NCI-H446 treated with DMSO at 0.1 percent for 48 hours (cell line): ENCODE measurements at regions not wholly inside any gene's neighbourhood (a gene's known extent, or its start where the extent isn't known, plus 50 kb on each side); places are given as distances from the start of the nearest gene placed in this dataset.

Experiments
- DNase-seq: peaks from one replicate; lab custom pipeline; 2025; lab: John Stamatoyannopoulos, UW

DNA sequence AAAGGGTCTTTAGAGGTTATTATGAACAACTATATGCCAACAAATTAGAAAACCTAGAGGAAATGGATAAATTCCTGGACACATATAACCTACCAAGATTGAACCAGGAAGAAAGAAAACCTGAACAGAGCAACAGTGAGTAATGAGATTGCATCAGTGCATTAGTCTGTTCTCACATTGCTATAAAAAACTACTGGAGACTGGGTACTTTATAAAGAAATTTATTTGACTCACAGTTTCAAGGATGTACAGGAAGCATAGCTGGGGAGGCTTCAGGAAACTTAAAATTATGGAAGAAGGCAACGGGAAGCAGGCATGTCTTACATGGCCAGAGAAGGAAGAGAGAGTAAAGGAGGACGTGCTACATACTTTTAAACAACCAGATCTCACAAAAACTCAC lies 70.8 kb upstream of the GNAZ start:
- DNase-seq, result no peak

GRCh38 chr22:23000657-23001347 lies 69.5 kb upstream of the GNAZ start:
- no peak for DNase-seq

DNA sequence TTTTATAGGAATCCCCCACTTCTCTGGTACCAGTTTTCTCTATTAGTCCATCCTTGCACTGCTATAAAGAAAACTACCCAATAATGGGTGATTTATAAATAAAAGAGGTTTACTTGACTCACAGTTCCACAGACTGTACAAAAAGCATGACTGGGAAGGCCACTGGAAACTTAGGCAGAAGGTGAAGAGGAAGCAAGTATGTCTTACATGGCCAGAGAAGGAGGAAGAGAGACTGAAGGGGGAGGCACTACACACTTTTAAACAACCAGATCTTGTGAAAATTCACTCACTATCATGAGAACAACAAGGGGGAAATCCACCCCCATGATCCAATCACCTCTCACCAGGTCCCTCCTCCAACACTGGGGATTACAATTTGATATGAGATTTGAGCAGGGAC lies 68.9 kb upstream of the GNAZ start:
- no peak for DNase-seq

GRCh38 chr22:23002612-23003180 lies 67.6 kb upstream of the GNAZ start:
- DNase-seq, result no peak

GRCh38 chr22:23007823-23008222 lies 62.5 kb upstream of the GNAZ start:
- no peak for DNase-seq

GRCh38 chr22:23008896-23009295 lies 61.4 kb upstream of the GNAZ start:
- no peak for DNase-seq
